ENCODE measurements at regions not wholly inside any gene's neighbourhood (a gene's known extent, or its start where the extent isn't known, plus 50 kb on each side); places are given as distances from the start of the nearest gene placed in this dataset.

- no peaks in the 10 kb centered on the region for H3K36me3 ChIP-seq (ENCODE audit: control insufficient read depth in 4 of 4, insufficient read depth in 4 of 4, low read length in 4 of 4)
- peaks cover 0 to 1% (median 0%) of the 10 kb centered on the region in 4 donors for H3K9me3 ChIP-seq (ENCODE audit: control insufficient read depth in 4 of 4, insufficient read depth in 3 of 4, low read length in 3 of 4)
- 57 to 66% methylated on average over 14 of the region's 14 CpGs for WGBS, 2 donors
- H3K9ac ChIP-seq (ENCODE audit: insufficient read depth in 1 of 2, low read length in 2 of 2) = no peak overlapping the region
- peaks cover 0 to 10% (median 4%) of the 10 kb centered on the region in 5 donors for H3K4me1 ChIP-seq (ENCODE audit: control insufficient read depth in 5 of 5, insufficient read depth in 5 of 5, low read length in 5 of 5)
- ATAC-seq (ENCODE audit: insufficient read depth, low FRiP score) = no peak
- no peak for TF ChIP-seq CTCF (IDR thresholded peaks at IDR 0.05; ENCODE audit: control extremely low read depth, extremely low read depth)
- H3K4me3 ChIP-seq = no peak overlapping the region
- no peak overlapping the region for H3K27ac ChIP-seq (ENCODE audit: low read depth in 1 of 2, low read length in 1 of 2)
- DNase-seq = no peak
- no peaks in the 10 kb centered on the region for H3K27me3 ChIP-seq (ENCODE audit: control insufficient read depth in 3 of 3, insufficient read depth in 3 of 3, low read length in 2 of 3)
These were observed 116.8 kb upstream of the BACH2 start for GRCh38 chr6:90413396-90413795.

- Histone ChIP-seq H3K9me3 (ENCODE audit: control insufficient read depth in 4 of 4, insufficient read depth in 3 of 4, low read length in 3 of 4) (peaks cover 0 to 1% (median 0%) of the 10 kb centered on the region in 4 donors), H3K4me1 (ENCODE audit: control insufficient read depth in 5 of 5, insufficient read depth in 5 of 5, low read length in 5 of 5) (peaks cover 0 to 10% (median 4%) of the 10 kb centered on the region in 5 donors), H3K27ac (ENCODE audit: low read depth in 1 of 2, low read length in 1 of 2) (no peak overlapping the region), H3K4me3 (no peak overlapping the region), H3K36me3 (ENCODE audit: control insufficient read depth in 4 of 4, insufficient read depth in 4 of 4, low read length in 4 of 4) (no peaks in the 10 kb centered on the region), H3K27me3 (ENCODE audit: control insufficient read depth in 3 of 3, insufficient read depth in 3 of 3, low read length in 2 of 3) (no peaks in the 10 kb centered on the region), H3K9ac (ENCODE audit: insufficient read depth in 1 of 2, low read length in 2 of 2) (no peak overlapping the region)
- no peak for DNase-seq
- TF ChIP-seq CTCF (IDR thresholded peaks at IDR 0.05; ENCODE audit: control extremely low read depth, extremely low read depth) = no peak
- no peak for ATAC-seq (ENCODE audit: insufficient read depth, low FRiP score)
- 65% methylated on average over 3 of the region's 3 CpGs for WGBS, 2 donors
These were observed 116.1 kb upstream of the BACH2 start for GRCh38 chr6:90412538-90413369.

GRCh38 chr6:90411292-90411781 is 114.7 kb upstream of the BACH2 start:
- Histone ChIP-seq H3K9me3 (ENCODE audit: control insufficient read depth in 4 of 4, insufficient read depth in 3 of 4, low read length in 3 of 4) (peaks cover 0 to 1% (median 0%) of the 10 kb centered on the region in 4 donors), H3K27me3 (ENCODE audit: control insufficient read depth in 3 of 3, insufficient read depth in 3 of 3, low read length in 2 of 3) (no peaks in the 10 kb centered on the region), H3K4me3 (no peak overlapping the region), H3K36me3 (ENCODE audit: control insufficient read depth in 4 of 4, insufficient read depth in 4 of 4, low read length in 4 of 4) (no peaks in the 10 kb centered on the region), H3K4me1 (ENCODE audit: control insufficient read depth in 5 of 5, insufficient read depth in 5 of 5, low read length in 5 of 5) (peaks cover 0 to 10% (median 4%) of the 10 kb centered on the region in 5 donors), H3K9ac (ENCODE audit: insufficient read depth in 1 of 2, low read length in 2 of 2) (no peak overlapping the region), H3K27ac (ENCODE audit: low read depth in 1 of 2, low read length in 1 of 2) (no peak overlapping the region)
- WGBS, 2 donors = 80 to 93% methylated on average over 7 of the region's 7 CpGs
- TF ChIP-seq CTCF (IDR thresholded peaks at IDR 0.05; ENCODE audit: control extremely low read depth, extremely low read depth) = no peak
- DNase-seq (no peak), ATAC-seq (ENCODE audit: insufficient read depth, low FRiP score) (peak; percentile 38)
